Right lobe of liver (tissue), 4 donors: ENCODE measurements at regions not wholly inside any gene's neighbourhood (a gene's known extent, or its start where the extent isn't known, plus 50 kb on each side); places are given as distances from the start of the nearest gene placed in this dataset.

Experiments used
- POLR2A ChIP-seq: fragments of 450-650 bp; IDR thresholded peaks from one replicate; pipeline ENCODE4 v1.6.1; 2017; ENCODE audit warnings: antibody characterized with exemption, mild to moderate bottlenecking
- TF ChIP-seq, protein P1 (sequence below), 4 donors: fragments of 200-600 bp in 3 of 4; fragments of 450-650 bp in 1 of 4; IDR thresholded peaks; one replicate each; pipeline versions ENCODE4 v1.5.1 to v1.8.0; 2016 to 2022; ENCODE audit warnings: antibody characterized with exemption in 4 of 4, mild to moderate bottlenecking in 2 of 4
- donor health status: DM: no; HTN: no; CAD: no.
- donor health status: DM: no; HTN: no; CAD: no.
- donor health status: DM: no; HTN: yes; CAD: no.

DNA sequence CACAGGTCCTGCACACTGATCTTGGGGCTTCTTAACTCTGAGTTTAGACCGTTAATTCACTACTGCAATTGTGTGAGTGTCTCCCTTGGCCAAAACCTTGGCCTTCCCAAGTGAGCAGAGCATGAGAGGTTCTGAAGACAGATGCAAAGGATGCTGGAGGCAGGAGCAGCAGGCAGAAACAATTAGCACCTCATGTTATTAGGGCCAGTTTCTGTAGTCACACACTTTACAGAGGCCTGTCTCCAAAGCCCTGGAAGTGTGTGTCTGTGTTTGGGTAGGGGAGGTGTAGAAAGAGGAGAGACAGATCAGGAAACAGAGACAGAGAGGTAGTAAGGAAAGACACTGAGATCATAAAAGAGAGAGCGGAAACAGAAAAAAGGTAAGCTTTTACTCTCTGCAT lies 533.8 kb downstream of the TMEM182 start:
- TF ChIP-seq, protein P1, sequence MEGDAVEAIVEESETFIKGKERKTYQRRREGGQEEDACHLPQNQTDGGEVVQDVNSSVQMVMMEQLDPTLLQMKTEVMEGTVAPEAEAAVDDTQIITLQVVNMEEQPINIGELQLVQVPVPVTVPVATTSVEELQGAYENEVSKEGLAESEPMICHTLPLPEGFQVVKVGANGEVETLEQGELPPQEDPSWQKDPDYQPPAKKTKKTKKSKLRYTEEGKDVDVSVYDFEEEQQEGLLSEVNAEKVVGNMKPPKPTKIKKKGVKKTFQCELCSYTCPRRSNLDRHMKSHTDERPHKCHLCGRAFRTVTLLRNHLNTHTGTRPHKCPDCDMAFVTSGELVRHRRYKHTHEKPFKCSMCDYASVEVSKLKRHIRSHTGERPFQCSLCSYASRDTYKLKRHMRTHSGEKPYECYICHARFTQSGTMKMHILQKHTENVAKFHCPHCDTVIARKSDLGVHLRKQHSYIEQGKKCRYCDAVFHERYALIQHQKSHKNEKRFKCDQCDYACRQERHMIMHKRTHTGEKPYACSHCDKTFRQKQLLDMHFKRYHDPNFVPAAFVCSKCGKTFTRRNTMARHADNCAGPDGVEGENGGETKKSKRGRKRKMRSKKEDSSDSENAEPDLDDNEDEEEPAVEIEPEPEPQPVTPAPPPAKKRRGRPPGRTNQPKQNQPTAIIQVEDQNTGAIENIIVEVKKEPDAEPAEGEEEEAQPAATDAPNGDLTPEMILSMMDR (IDR thresholded peaks at IDR 0.05): no peak
- TF ChIP-seq POLR2A: no peak
